Tibial nerve (tissue), 4 donors: ENCODE measurements at regions not wholly inside any gene's neighbourhood (a gene's known extent, or its start where the extent isn't known, plus 50 kb on each side); places are given as distances from the start of the nearest gene placed in this dataset.

Experiments
- EP300 ChIP-seq, 2 donors: sonication (generic); formaldehyde crosslinking; IDR thresholded peaks; one replicate each; pipeline ENCODE4 v1.6.1; 2017; ENCODE audit warnings: antibody characterized with exemption in 2 of 2, mild to moderate bottlenecking in 1 of 2
- TF ChIP-seq, protein P1 (sequence below), 5 experiments: fragments of 200-600 bp in 3 of 5; fragments of 450-650 bp in 2 of 5; sonication (generic) in 3 of 5; IDR thresholded peaks; one replicate each; pipeline ENCODE4 v1.5.1; 2016 to 2019; ENCODE audit warnings: antibody characterized with exemption in 5 of 5, mild to moderate bottlenecking in 3 of 5, moderate library complexity in 2 of 5

DNA sequence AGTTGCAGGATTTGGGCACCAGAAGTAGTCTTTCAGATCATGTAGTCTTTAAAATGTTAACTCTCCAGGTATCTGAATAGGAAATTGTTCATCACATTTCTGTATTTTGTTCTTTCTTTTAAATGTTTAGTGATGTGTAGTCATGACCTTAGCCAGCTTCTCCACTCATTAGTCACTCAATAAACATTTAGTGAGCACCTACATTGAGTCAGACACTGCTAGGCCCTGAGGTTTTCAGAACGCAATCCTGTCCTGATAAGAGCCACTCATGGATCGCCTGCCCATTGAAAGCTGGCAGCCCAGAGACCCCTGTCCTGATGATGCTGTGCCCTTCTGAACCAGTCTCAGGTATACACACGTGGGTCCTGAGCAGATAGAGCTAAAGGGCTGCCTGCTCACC lies 163.4 kb upstream of the HEY2 start:
- TF ChIP-seq, protein P1, sequence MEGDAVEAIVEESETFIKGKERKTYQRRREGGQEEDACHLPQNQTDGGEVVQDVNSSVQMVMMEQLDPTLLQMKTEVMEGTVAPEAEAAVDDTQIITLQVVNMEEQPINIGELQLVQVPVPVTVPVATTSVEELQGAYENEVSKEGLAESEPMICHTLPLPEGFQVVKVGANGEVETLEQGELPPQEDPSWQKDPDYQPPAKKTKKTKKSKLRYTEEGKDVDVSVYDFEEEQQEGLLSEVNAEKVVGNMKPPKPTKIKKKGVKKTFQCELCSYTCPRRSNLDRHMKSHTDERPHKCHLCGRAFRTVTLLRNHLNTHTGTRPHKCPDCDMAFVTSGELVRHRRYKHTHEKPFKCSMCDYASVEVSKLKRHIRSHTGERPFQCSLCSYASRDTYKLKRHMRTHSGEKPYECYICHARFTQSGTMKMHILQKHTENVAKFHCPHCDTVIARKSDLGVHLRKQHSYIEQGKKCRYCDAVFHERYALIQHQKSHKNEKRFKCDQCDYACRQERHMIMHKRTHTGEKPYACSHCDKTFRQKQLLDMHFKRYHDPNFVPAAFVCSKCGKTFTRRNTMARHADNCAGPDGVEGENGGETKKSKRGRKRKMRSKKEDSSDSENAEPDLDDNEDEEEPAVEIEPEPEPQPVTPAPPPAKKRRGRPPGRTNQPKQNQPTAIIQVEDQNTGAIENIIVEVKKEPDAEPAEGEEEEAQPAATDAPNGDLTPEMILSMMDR (IDR thresholded peaks at IDR 0.05): no peak
- no peak for TF ChIP-seq EP300 (IDR thresholded peaks at IDR 0.05)
